GM19452 (cell line): ENCODE measurements at regions not wholly inside any gene's neighbourhood (a gene's known extent, or its start where the extent isn't known, plus 50 kb on each side); places are given as distances from the start of the nearest gene placed in this dataset.

ENCODE experiments used
- ATAC-seq: cut with Tn5 transposase; IDR thresholded peaks from one replicate; pipeline ENCODE4 v1.9.1; 2021; ENCODE audit not compliant: unreplicated experiment

- ATAC-seq, result peak; percentile 100
Measured at GRCh38 chr4:124018383-124019317, 622.1 kb downstream of the SPRY1 start.

DNA sequence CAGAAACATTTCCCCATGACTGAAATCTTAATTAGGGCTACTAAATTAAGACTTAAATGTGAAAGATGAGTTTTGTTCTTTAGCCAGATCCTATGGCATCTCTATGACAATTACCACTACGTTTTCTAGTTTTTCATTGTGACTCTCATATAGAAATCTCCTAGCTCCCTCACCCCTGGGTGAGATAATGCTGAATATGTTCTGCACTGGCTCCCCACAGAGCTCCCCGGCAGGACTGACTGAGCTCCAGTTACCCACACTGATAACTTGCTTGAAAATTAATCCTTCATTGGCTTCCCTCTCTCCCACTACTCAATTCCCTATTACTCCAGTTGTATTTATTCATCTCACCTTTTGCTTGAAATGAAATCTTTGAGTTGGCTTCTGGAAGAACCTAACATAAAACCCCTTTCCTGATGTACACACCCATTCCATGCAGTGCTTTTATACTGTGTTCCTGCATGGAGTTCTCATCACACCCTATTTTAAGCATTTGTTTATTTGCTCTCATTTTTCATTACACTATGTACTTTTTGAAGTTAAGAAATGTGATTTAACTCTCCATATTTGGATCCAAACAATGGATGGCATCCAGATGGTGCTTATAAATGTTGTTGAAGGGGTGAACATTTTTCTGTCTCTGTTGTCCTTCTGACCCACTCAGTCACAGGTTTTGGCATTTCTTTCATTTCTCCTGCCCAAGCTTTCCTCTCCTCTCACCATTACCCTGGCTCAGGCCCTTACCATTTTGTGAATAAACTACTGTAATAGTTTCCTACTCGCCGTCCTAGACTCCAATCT is 623.4 kb downstream of the SPRY1 start:
- no peak for ATAC-seq

DNA sequence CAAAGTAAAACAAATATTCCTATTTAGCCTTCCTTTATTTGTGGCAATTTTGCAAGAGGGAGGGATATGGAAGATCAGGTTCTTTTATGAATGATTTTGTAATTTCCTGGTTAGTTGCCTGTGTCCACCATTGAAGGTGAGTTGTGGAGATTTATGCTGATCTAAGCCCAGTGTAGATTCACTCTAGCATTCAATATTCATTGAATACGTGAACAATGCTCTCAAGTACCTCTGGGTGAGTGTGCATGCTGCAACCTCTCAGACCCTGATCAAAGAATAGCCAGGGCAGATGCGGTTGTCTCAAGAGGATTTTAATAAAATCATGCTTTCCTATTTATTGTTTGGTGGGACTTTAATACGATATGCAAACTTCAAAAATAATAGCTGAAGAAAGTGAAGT is 628.4 kb downstream of the SPRY1 start:
- no peak for ATAC-seq

- ATAC-seq, result no peak
Measured at GRCh38 chr4:124025428-124025827, 628.8 kb downstream of the SPRY1 start.

DNA sequence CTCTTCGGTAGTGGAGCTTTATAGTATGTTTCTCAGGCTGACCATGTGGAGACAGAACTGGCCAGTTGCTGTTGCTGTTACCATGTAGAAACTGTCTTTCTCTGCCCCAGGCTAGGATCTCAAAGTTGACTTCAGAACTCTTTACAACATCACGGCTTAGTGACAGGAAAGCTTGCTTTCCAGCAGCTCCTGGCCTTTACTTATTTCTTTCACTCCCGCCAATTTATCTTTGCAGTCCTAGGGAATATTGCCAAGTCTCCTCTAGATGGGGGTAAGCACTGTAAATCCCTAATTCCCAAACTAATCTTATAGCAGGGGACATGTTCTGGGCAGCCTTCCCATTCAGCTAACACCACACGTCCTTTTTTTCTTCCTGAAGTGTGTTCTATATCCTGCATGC is 631.6 kb downstream of the SPRY1 start:
- no peak for ATAC-seq

DNA sequence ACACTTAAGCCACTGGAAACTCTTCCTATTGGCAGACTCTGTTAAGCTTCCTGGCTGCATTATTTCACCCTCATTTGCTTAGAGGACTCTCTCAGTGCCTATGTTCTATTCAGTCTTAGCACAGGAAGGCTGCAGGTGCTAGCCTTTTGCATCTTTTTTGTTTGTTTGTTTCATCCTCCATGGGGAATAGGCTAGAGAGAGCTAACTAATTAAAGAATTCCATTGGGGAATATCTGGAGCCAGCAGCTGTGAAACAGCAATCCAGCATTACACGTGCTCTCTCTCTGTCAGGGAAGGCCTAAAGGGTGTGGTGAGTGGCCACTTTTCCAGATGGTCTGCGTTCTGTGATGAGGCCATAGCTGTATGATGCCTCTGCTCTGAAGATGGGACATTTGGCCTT is 633.6 kb downstream of the SPRY1 start:
- ATAC-seq, result no peak

DNA sequence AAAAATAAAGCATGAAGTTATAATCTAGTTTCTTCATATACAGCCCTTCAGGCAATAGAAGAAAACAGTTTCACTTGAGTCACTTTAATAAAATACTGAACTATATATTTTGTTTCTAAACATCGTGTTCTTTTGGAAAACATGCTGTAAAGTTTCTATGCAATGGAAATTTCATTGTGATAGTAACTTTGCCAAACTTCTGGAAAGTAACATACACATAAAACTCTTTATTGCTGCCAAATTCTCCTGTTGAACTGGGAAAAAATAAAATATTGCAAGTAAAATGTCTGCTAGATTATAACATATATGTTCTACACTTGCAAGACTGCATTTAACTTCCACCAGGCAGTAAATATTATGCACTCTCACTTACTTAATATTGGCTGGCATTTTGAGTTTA is 635.4 kb downstream of the SPRY1 start:
- ATAC-seq, result no peak

DNA sequence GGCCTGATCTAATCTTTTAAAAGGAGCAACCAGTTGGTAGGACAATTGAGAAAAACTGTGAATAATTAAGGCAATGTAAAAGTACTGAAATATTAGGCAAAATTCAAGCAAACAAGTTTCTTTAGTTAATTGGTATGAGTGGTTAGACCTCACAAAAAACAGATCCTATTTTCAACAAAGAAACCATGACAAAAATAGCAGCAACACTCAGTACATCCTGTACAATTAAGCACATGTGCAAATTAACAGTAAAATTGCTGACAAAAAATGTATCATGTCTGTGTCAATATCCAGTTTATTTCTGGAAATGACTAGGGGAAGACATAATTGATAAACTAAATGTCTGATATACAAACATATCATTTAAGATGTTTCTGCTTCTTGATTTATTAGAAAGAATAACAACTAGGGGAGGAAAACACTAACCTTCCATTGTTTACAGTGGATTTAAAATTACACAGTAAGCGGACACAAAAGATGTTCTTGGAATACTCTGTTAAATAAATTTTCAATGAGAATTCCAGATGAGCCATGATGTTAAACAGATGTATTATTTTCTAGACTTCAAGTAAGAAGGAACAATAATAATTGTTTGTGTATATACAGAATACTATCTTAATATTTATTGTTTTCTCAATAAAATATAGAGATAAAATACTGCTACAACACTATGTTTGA is 638.9 kb downstream of the SPRY1 start:
- no peak for ATAC-seq

GRCh38 chr4:124037236-124037635 is 640.6 kb downstream of the SPRY1 start:
- ATAC-seq, result no peak

- no peak for ATAC-seq
Measured at GRCh38 chr4:124044330-124044729, 647.7 kb downstream of the SPRY1 start.

DNA sequence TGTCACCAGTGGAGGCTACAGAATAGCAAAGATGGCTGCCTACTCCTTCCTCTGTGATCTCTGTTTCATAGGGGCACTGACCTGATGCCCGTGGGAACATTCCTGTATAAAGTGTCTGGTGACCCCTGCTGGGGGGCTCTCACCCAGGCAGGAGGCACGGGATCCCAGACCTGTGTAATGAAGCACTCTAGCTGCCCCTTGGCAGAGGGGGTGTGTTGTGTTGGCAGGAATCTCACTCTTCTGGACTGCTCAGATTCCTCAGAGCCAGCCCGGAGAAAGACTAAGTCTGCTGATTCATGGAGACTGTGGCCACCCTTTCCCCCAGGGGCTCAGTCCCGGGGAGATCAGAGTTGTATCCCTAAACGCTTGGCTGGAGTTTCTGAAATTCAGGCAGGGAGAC is 648.3 kb downstream of the SPRY1 start:
- ATAC-seq, result no peak

DNA sequence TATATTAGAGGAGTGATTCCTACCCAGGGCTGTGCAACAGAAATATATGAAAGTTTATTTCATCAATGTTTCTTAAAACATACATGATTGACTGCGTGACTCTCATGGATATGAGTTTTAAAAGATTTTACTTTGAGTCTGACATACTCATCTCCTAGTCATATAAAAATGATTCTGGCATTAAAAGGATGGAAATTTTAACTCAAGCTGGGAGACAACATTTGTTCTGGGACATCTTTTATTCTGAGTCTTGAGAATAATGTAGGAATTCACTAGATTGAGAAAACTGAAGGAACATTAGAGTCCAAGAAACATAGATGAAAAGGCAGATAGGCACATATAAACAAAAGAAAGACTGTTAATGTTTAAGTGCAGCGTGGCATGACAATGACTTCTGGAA is 649.6 kb downstream of the SPRY1 start:
- ATAC-seq, result no peak

- ATAC-seq, result no peak
Measured at GRCh38 chr4:124053872-124054538, 657.4 kb downstream of the SPRY1 start.

DNA sequence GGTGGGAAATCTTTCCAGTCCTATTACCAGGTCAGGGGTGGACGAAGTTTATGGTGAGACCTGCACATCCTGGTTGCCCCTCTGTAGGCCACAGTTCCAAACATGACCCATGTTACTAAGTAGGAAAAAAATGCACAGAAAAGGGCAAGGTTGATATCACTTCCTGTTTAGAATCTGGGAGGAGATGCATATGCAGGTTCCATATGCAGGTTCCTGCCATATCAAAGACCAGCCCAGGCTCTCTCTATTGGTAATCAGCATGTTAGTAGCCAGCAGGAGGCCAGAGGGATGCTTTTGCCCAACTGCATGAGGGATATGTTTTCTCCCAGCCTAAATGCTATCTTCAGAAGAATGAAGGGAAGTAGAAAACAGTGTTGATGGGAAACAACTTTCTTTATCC is 657.2 kb downstream of the ANKRD50 start:
- ATAC-seq, result no peak

DNA sequence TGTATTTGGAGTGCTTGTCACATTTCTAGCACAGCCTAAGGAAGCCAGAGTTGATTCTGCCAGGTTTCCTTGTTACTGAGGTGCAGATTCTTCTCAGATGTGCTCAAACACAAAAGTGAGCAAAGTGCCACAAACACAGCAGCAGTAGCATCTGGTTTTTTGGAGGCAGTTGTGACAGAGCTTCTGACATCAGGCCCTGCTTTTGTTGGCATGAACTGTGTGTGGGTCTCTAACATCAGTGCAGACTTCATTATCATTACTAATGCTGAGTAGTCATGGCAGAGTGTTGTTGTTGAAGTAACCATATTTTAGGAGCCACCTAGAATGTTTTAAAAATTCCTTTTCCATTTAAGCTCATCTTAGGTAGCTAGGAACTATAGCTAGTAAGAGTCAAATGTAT is 656.6 kb downstream of the ANKRD50 start:
- ATAC-seq, result no peak

DNA sequence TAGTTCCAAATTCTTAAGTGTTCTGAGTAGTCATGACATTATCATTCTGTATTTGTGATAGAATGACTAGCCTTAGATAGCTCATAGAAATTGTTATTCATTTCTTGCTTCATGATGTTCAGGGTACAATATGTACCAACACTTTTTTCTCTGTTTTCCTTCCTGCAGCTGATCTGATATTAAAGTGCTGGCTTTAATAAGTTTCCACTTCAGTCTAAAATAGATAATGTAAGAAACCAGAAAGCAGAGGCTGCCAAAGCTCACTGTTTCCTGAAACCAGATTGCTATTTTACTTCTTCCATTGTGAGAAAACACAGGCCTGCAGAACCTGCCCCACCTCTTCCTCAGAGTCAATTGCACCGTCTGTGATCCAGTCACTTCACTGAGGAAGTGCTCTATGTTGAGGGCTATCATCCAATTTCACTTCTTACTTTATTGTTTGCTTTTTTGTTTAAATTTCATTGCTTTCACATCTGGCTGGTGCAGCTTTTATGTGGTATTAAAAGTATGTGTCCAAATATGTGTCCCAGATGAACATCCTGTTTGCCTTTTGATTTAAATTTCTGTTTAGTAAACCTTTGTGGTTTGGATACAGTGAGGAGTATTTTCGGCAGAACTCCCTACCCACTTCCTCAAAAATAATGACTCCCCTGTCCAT is 652.1 kb downstream of the ANKRD50 start:
- no peak for ATAC-seq

- no peak for ATAC-seq
Measured at GRCh38 chr4:124061413-124061812, 651.1 kb downstream of the ANKRD50 start.

DNA sequence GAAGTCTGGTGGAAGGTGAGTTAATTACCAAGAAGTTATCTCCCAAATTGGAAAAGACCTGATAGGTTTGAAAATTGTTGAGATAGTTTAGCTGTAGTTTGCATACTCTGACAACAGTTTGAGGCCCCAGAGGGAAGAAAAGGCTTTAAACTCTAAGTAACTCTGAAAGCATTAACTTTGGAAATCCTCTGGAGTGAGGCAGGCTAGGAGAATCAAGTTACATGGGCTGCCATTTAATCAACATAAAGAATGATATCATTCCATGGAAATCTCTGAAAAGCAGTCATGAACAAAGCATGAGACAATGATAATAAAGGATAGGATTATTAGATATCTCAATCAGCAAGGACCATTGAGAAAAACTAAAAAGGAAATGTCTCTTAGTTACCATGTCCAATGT is 647.1 kb downstream of the ANKRD50 start:
- no peak for ATAC-seq

DNA sequence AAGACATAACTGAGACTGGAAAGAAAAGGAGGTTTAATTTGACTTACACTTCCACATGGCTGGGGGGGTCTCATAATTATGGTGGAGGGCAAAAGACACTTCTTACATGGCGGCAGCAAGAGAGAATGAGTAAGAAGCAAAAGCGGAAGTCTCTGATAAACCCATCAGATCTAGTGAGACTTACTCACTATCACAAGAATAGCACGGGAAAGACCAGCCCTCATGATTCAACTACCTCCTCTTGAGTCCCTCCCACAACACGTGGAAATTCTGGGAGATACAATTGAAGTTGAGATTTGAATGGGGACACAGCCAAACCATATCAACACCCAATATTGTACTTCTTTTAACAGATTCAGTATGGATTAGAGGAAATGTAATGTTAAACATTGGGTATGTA is 646.6 kb downstream of the ANKRD50 start:
- no peak for ATAC-seq

DNA sequence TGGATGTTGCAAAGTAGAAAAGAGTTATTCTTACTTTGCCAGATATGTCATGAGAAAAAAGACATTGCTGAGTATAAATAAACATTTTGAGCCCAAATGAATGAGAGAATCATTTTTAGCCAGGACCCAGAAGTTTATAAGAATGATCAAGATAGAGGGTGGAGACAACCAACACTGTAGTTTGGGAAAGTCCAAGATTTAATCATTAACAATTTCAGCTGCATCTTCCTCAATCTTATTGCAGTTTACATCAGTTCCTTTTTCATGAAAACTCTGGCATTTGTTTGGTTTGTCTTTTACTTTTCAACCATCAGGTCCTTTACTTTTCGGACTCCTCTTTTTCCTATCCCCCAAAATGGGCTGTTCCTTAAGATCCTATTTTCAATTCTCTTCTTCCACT is 645.9 kb downstream of the ANKRD50 start:
- ATAC-seq, result no peak

- no peak for ATAC-seq
Measured at GRCh38 chr4:124067046-124067445, 645.5 kb downstream of the ANKRD50 start.
